A549 (cell line): ENCODE measurements at regions not wholly inside any gene's neighbourhood (a gene's known extent, or its start where the extent isn't known, plus 50 kb on each side); places are given as distances from the start of the nearest gene placed in this dataset.

Source experiments
- ATAC-seq, 2 experiments: fragments of 200-7000 bp in 1 of 2; fragments of >200 bp in 1 of 2; cut with Nextera tagmentation in 1 of 2; cut with Tn5 transposase in 1 of 2; 3 replicates each; pipeline versions ENCODE4 v1.8.0 to v1.9.1; 2018 to 2020; ENCODE audit warnings: mild to moderate bottlenecking in 1 of 2, moderate library complexity in 1 of 2
- CTCF ChIA-PET: fragments of 300-600 bp; sonication (Branson Sonifier 250); formaldehyde crosslinking; extraction: SDS; loops from one replicate; lab custom pipeline; 2021; ENCODE audit warnings: antibody characterized with exemption, inconsistent platforms; lab: Yijun Ruan, JAX
- POLR2A ChIA-PET: fragments of 350-600 bp; formaldehyde crosslinking; extraction: SDS; loops from one replicate; lab custom pipeline; 2021; ENCODE audit warnings: antibody characterized with exemption, inconsistent platforms; lab: Yijun Ruan, JAX
- DNase-seq, 2 experiments: peaks; one replicate each; pipeline versions ENCODE4 v3.0.0 to v3.0.0-alpha.2; 2011 to 2016; ENCODE audit warnings: low read depth in 1 of 2, low spot score in 1 of 2
- FAIRE-seq: peaks from 2 replicates; lab custom pipeline; 2011; peaks lifted over from hg19 to GRCh38; lab: Jason Lieb, UNC
- H3K27ac ChIP-seq, 2 experiments: fragments of >200 bp; sonication (Bioruptor Twin); formaldehyde crosslinking; 3 replicates each; pipeline ENCODE4 v1.5.1; 2016 to 2017
- H3K4me1 ChIP-seq: fragments of >200 bp; sonication (Bioruptor Twin); formaldehyde crosslinking; 3 replicates; pipeline ENCODE4 v1.6.1; 2016
- H3K4me2 ChIP-seq: fragments of >200 bp; sonication (Bioruptor Twin); formaldehyde crosslinking; 3 replicates; pipeline ENCODE4 v1.6.1; 2016
- H3K4me3 ChIP-seq: fragments of >200 bp; sonication (Bioruptor Twin); formaldehyde crosslinking; 3 replicates; pipeline ENCODE4 v1.5.1; 2016
- H3K9me3 ChIP-seq: fragments of >200 bp; sonication (Bioruptor Twin); formaldehyde crosslinking; 3 replicates; pipeline ENCODE4 v1.6.1; 2016
- MAFK ChIP-seq: fragments of 450-650 bp; IDR thresholded peaks from 2 replicates; pipeline ENCODE4 v1.6.1; 2014; ENCODE audit not compliant: partially characterized antibody
- NFE2L2 ChIP-seq: fragments of 150-350 bp; conservative IDR thresholded peaks from 2 replicates; pipeline ENCODE4 v1.6.1; 2014; ENCODE audit warnings: low read length
- ZSCAN20 ChIP-seq: fragments of 250-450 bp; sonication (Bioruptor Pico); IDR thresholded peaks from 2 replicates; pipeline ENCODE4 v1.8.0; 2022; ENCODE audit warnings: mild to moderate bottlenecking, moderate library complexity
- whole genome bisulfite sequencing: methylation state at CpG from one replicate; pipeline ENCODE4 v1.1.6; 2017; ENCODE audit errors: missing lambda C conversion rate; 5-methylcytosine and 5-hydroxymethylcytosine counted together

DNA sequence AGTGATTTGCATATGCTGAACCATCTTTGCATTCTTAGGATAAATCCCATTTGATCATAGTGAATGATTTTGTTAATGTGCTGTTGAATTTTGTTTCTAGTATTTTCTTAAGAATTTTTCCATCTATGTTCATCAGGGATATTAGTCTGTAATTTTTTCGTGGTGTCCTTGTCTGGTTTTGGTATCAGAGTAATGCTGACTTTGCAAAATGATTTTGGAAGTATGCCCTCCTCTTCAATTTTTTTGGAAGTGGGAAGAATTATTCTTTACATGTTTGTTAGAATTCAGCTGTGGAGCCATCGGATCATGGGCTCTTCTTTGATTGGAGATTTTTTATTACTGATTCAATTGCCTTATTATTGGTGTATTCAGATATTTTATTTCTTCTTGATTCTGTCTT is 54.0 kb upstream of the TRO start:
- 2% methylated on average over 2 of the region's 2 CpGs for WGBS
- no peak overlapping the region for H3K4me3 ChIP-seq
- POLR2A ChIA-PET = no interaction called here
- H3K4me2 ChIP-seq = no peak overlapping the region
- H3K9me3 ChIP-seq = no peaks in the 10 kb centered on the region
- FAIRE-seq (peak; percentile 81), ATAC-seq (no peak), DNase-seq (no peak)
- TF ChIP-seq MAFK (peak; percentile 83), NFE2L2 (no peak), ZSCAN20 (CRISPR knock-in tag) (no peak)
- no peaks in the 10 kb centered on the region for H3K4me1 ChIP-seq
- CTCF ChIA-PET = no interaction called here
- no peak overlapping the region for H3K27ac ChIP-seq
